ENCODE measurements at regions not wholly inside any gene's neighbourhood (a gene's known extent, or its start where the extent isn't known, plus 50 kb on each side); places are given as distances from the start of the nearest gene placed in this dataset.

DNA sequence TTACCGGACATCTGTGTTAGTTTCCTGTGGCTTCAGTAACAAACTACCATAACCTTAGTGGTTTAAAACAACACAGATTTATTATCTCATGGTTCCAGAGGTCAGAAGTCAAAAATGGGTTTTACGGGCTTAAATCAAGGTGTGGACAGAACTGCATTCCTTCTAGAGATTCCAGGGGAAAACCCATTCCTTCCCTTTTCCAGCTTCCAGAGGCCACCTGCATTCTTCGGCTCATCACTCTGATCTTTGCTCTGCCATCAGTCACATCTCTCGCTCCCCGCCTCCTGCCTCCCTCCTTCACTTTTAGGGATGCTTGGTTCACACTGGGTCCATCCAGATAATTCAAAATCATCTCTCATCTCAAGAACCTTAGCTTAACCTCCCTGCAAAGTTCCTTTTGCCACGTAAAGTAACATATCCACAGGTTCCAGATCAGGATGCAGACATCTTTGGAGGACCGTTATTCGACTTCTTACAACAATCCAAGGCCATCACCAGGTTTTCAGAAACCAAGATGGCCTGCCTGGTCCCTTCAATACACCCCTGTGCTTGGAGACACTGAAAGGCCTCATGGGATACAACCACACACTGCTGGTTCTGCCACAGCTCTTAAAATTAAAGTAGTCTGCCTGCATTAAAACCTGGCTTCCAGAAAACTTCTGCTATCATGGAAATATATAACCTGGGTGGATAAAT is 225.9 kb upstream of the MYO3A start:
- no peak for DNase-seq (ENCODE audit: low read depth, low spot score)
- no peaks in the 10 kb centered on the region for H3K4me1 Mint-ChIP-seq
- TF ChIP-seq, protein P1, sequence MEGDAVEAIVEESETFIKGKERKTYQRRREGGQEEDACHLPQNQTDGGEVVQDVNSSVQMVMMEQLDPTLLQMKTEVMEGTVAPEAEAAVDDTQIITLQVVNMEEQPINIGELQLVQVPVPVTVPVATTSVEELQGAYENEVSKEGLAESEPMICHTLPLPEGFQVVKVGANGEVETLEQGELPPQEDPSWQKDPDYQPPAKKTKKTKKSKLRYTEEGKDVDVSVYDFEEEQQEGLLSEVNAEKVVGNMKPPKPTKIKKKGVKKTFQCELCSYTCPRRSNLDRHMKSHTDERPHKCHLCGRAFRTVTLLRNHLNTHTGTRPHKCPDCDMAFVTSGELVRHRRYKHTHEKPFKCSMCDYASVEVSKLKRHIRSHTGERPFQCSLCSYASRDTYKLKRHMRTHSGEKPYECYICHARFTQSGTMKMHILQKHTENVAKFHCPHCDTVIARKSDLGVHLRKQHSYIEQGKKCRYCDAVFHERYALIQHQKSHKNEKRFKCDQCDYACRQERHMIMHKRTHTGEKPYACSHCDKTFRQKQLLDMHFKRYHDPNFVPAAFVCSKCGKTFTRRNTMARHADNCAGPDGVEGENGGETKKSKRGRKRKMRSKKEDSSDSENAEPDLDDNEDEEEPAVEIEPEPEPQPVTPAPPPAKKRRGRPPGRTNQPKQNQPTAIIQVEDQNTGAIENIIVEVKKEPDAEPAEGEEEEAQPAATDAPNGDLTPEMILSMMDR (conservative IDR thresholded peaks at IDR 0.05), result no peak
- no peaks in the 10 kb centered on the region for H3K27me3 Mint-ChIP-seq (ENCODE audit: low read depth)
- no peak overlapping the region for H3K27ac Mint-ChIP-seq (ENCODE audit: unreplicated experiment)
- no peaks in the 10 kb centered on the region for H3K36me3 Mint-ChIP-seq (ENCODE audit: low read depth)
- no peak overlapping the region for H3K4me3 Mint-ChIP-seq
- H3K9me3 Mint-ChIP-seq, result no peaks in the 10 kb centered on the region

DNA sequence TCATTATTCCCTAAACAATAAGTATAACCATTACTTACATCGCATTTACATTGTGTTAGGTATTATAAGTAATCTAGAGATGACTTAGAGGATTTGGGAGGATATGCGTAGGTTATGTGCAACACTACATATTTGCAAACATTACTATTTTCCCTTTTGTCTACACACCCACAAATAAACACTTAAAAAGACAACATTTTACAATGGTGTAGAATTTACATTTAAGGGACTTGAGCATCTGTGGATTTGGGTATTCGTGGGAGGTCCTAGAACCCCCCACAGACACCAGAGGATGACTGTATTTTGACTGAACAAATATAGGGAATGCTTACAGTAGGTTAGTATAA is 220.2 kb upstream of the MYO3A start:
- Mint-ChIP-seq H3K9me3 (no peaks in the 10 kb centered on the region), H3K36me3 (ENCODE audit: low read depth) (no peaks in the 10 kb centered on the region), H3K27me3 (ENCODE audit: low read depth) (no peaks in the 10 kb centered on the region), H3K4me3 (no peak overlapping the region), H3K4me1 (no peaks in the 10 kb centered on the region), H3K27ac (ENCODE audit: unreplicated experiment) (no peak overlapping the region)
- TF ChIP-seq, protein P1 (conservative IDR thresholded peaks at IDR 0.05), result no peak
- DNase-seq (ENCODE audit: low read depth, low spot score), result no peak

DNA sequence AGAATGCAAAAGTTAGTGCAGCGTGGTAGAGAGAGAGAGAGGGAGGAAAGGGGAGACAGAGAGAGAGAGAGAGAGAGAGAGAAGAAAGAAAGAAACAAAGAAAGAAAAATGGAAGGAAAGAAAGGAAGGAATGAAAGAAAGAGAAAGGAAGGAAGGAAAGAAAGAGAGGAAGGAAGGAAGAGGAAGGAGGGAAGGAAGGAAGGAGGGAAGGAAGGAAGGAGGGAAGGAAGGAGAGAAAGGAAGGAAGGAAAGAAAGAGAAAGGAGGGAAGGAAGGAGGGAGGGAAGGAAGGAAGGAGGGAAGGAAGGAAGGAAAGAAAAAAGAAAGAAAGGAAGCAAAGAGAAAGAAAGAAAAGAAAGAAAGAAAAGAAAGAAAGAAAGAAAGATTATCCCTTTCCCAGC is 209.8 kb upstream of the MYO3A start:
- no peak for DNase-seq (ENCODE audit: low read depth, low spot score)
- peaks cover 12% of the 10 kb centered on the region for H3K4me1 Mint-ChIP-seq
- no peak overlapping the region for H3K27ac Mint-ChIP-seq (ENCODE audit: unreplicated experiment)
- H3K36me3 Mint-ChIP-seq (ENCODE audit: low read depth), result no peaks in the 10 kb centered on the region
- H3K27me3 Mint-ChIP-seq (ENCODE audit: low read depth), result peaks cover 2% of the 10 kb centered on the region
- H3K9me3 Mint-ChIP-seq, result no peaks in the 10 kb centered on the region
- H3K4me3 Mint-ChIP-seq, result no peak overlapping the region
- TF ChIP-seq, protein P1 (conservative IDR thresholded peaks at IDR 0.05), result no peak

DNA sequence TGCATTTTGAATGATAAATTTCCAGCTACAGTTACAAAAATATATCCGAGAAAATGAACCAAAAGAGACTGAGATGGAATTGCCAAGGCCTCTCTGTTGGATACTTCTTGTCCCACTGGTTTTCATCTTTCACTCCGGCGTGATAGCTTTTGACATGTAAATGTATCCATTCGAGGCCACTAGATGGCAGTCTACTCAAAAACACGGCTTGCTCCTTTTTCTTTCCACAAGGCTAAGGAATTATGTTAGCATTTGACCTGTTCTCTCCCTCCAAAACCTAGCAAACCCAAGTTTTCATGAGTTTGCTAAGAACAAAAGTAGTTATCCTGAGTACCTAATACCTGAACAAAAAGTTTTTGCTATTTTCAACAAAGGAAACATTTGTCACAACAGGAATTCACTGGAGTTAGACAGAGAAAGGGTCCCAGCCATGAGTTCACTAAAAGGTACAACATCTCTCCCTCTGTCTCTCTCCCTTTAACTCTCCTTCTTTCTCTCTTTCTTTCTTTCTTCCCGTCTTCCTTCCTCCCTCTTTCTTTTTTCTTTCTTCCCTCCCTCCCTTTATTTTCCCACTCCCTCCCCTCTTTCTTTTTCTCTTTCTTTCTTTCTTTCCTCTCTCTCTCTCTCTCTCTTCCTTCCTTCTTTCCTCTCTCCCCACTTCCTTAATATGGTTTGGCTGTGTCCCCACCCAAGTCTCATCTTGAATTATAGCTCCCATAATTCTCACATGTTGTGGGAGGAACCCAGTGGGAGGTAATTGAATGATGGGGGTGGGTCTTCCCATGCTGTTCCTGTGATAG is 207.9 kb upstream of the MYO3A start:
- H3K27ac Mint-ChIP-seq (ENCODE audit: unreplicated experiment), result no peak overlapping the region
- H3K36me3 Mint-ChIP-seq (ENCODE audit: low read depth), result no peaks in the 10 kb centered on the region
- peak; percentile 44 for DNase-seq (ENCODE audit: low read depth, low spot score)
- peaks cover 2% of the 10 kb centered on the region for H3K27me3 Mint-ChIP-seq (ENCODE audit: low read depth)
- H3K9me3 Mint-ChIP-seq, result no peaks in the 10 kb centered on the region
- TF ChIP-seq, protein P1 (conservative IDR thresholded peaks at IDR 0.05), result peak; percentile 83
- H3K4me1 Mint-ChIP-seq, result peaks cover 12% of the 10 kb centered on the region
- no peak overlapping the region for H3K4me3 Mint-ChIP-seq

DNA sequence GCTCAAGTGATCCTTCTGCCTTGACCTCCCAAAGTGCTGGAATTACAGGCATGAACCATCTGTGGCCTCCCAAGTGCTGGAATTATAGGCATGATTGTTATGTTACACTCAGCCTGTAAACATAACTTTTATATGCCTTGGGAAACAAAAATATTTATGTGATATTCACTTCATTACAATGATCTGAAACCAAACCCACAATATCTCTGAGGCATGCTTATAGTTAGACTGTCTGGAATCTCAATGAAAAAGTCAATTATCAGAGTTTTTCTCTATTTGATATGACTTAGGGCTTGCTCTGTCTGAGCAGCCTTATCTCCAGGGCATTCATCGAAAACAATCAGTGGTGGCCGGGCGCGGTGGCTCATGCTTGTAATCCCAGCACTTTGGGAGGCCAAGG is 195.3 kb upstream of the MYO3A start:
- H3K27ac Mint-ChIP-seq (ENCODE audit: unreplicated experiment), result no peak overlapping the region
- H3K4me3 Mint-ChIP-seq, result no peak overlapping the region
- no peaks in the 10 kb centered on the region for H3K4me1 Mint-ChIP-seq
- no peaks in the 10 kb centered on the region for H3K36me3 Mint-ChIP-seq (ENCODE audit: low read depth)
- DNase-seq (ENCODE audit: low read depth, low spot score), result no peak
- H3K27me3 Mint-ChIP-seq (ENCODE audit: low read depth), result peaks cover 1% of the 10 kb centered on the region
- peaks cover 3% of the 10 kb centered on the region for H3K9me3 Mint-ChIP-seq
- TF ChIP-seq, protein P1 (conservative IDR thresholded peaks at IDR 0.05), result no peak
